Fibroblast of lung (primary cell): ENCODE measurements at regions not wholly inside any gene's neighbourhood (a gene's known extent, or its start where the extent isn't known, plus 50 kb on each side); places are given as distances from the start of the nearest gene placed in this dataset.

Experiments used
- DNase-seq, 2 donors: peaks; one replicate each; pipeline versions ENCODE4 v3.0.0 to v3.0.0-alpha.2; 2010; ENCODE audit warnings: low read depth in 2 of 2
- H2AFZ ChIP-seq: 2 replicates; pipeline ENCODE4 v1.5.1; 2012; ENCODE audit warnings: low read length, control low read depth, inconsistent platforms
- H3K27ac ChIP-seq: 2 replicates; pipeline ENCODE4 v1.5.1; 2011; ENCODE audit warnings: low read length, control low read depth; ENCODE audit not compliant: insufficient read depth
- H3K27me3 ChIP-seq: 2 replicates; pipeline ENCODE4 v1.5.1; 2011; ENCODE audit warnings: mild to moderate bottlenecking, low read length; ENCODE audit not compliant: control insufficient read depth, insufficient read depth
- H3K36me3 ChIP-seq: 2 replicates; pipeline ENCODE4 v1.5.1; 2011; ENCODE audit warnings: low read length; ENCODE audit not compliant: control insufficient read depth, insufficient read depth
- H3K4me1 ChIP-seq: 2 replicates; pipeline ENCODE4 v1.5.1; 2011; ENCODE audit warnings: low read length; ENCODE audit not compliant: control insufficient read depth, insufficient read depth; ENCODE audit errors: extremely low read depth
- H3K4me2 ChIP-seq: 2 replicates; pipeline ENCODE4 v1.5.1; 2011; ENCODE audit warnings: low read length, control low read depth; ENCODE audit not compliant: insufficient read depth; ENCODE audit errors: extremely low read depth
- H3K4me3 ChIP-seq, 4 experiments: fragments of 200-600 bp in 1 of 4; sonication (generic) in 1 of 4; replicated peaks in 1 of 4; 2 replicates each; pipeline ENCODE4 v1.5.1; 2011 to 2016; ENCODE audit warnings: low read length in 4 of 4, low read depth in 3 of 4, mild to moderate bottlenecking in 3 of 4, control low read depth in 2 of 4, inconsistent platforms in 1 of 4, mixed read lengths in 1 of 4; ENCODE audit not compliant: insufficient read depth in 1 of 4; ENCODE audit errors: control extremely low read depth in 1 of 4
- H3K79me2 ChIP-seq: 2 replicates; pipeline ENCODE4 v1.5.1; 2012; ENCODE audit warnings: mild to moderate bottlenecking, low read length, inconsistent platforms; ENCODE audit not compliant: control insufficient read depth, insufficient read depth
- H3K9ac ChIP-seq: 2 replicates; pipeline ENCODE4 v1.5.1; 2011; ENCODE audit warnings: mild to moderate bottlenecking, low read length, control low read depth; ENCODE audit not compliant: insufficient read depth
- H3K9me3 ChIP-seq: 2 replicates; pipeline ENCODE4 v1.5.1; 2012; ENCODE audit warnings: low read depth, low read length; ENCODE audit not compliant: control insufficient read depth, insufficient read depth
- H4K20me1 ChIP-seq: 2 replicates; pipeline ENCODE4 v1.5.1; 2011; ENCODE audit warnings: low read length; ENCODE audit not compliant: control insufficient read depth, insufficient read depth; ENCODE audit errors: extremely low read depth
- EZH2 ChIP-seq: IDR thresholded peaks from 2 replicates; pipeline ENCODE4 v1.5.1; 2012; ENCODE audit warnings: low read length, control low read depth, mild to moderate bottlenecking; ENCODE audit errors: missing control alignments
- TF ChIP-seq, protein P1 (sequence below), 2 donors: IDR thresholded peaks in 1 of 2; conservative IDR thresholded peaks in 1 of 2; 1 replicate in 1 of 2; 2 replicates in 1 of 2; pipeline ENCODE4 v1.5.1; 2011 to 2012; ENCODE audit warnings: low read length in 2 of 2, control low read depth in 1 of 2, inconsistent platforms in 1 of 2, low read depth in 1 of 2, mild to moderate bottlenecking in 1 of 2

DNA sequence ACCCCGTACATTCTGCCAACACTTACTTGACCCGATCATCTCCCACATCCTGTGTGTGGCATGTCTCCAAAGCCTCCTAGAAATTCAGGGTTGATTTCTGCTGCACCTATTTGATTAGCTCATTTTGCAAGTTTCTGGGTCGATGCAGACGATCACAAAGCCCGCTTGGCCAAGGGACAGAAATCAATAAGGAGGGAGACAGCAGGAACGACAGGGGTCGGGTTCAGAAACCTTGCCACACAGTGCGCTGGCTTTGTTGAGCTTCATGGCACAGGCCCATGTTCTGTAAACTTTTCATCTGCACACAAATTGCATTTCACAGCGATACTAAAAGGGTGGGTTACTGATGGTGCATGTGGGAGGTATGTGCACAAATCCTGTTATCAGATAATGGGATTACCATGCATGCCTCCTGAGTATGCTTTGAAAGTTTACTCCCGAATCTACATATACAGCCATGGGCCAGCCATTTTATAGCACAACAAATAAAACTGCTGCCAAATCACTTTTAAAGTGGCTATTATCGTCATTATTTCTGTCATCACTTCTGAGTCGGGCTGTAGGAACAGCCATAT, 95.9 kb upstream of the ATP11B start:
- H2AFZ ChIP-seq, result no peak overlapping the region
- no peak overlapping the region for H3K4me3 ChIP-seq
- H3K4me1 ChIP-seq, result no peaks in the 10 kb centered on the region
- DNase-seq, result no peak
- no peaks in the 10 kb centered on the region for H3K9me3 ChIP-seq
- no peak overlapping the region for H3K27ac ChIP-seq
- no peaks in the 10 kb centered on the region for H4K20me1 ChIP-seq
- no peak overlapping the region for H3K4me2 ChIP-seq
- H3K79me2 ChIP-seq, result no peaks in the 10 kb centered on the region
- TF ChIP-seq, protein P1, sequence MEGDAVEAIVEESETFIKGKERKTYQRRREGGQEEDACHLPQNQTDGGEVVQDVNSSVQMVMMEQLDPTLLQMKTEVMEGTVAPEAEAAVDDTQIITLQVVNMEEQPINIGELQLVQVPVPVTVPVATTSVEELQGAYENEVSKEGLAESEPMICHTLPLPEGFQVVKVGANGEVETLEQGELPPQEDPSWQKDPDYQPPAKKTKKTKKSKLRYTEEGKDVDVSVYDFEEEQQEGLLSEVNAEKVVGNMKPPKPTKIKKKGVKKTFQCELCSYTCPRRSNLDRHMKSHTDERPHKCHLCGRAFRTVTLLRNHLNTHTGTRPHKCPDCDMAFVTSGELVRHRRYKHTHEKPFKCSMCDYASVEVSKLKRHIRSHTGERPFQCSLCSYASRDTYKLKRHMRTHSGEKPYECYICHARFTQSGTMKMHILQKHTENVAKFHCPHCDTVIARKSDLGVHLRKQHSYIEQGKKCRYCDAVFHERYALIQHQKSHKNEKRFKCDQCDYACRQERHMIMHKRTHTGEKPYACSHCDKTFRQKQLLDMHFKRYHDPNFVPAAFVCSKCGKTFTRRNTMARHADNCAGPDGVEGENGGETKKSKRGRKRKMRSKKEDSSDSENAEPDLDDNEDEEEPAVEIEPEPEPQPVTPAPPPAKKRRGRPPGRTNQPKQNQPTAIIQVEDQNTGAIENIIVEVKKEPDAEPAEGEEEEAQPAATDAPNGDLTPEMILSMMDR (conservative IDR thresholded peaks at IDR 0.05 in 1 of 2, IDR thresholded peaks at IDR 0.05 in 1 of 2; ENCODE audit: low read depth in 1 of 2, low read length in 2 of 2), result no peak
- TF ChIP-seq EZH2, result no peak
- no peaks in the 10 kb centered on the region for H3K36me3 ChIP-seq
- no peaks in the 10 kb centered on the region for H3K27me3 ChIP-seq
- no peak overlapping the region for H3K9ac ChIP-seq

DNA sequence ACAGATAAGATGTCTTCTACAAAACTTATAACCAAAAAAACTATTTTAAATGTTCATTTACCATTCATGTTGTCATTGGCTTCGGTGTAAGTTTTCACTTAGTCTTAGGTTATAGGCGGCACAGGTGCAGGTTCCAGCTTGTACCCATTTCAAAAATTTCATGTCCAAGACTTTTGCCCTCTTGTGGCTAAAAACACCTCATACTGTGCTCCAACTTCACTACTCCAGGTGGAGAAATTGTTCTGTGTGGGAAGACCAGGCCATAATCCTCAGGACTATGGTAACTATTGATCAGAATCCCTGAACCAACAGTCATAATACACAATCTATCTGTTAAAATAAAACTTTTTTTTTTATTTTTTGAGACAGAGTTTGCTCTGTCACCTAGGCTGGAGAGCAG, 95.2 kb upstream of the ATP11B start:
- TF ChIP-seq, protein P1 (conservative IDR thresholded peaks at IDR 0.05 in 1 of 2, IDR thresholded peaks at IDR 0.05 in 1 of 2; ENCODE audit: low read depth in 1 of 2, low read length in 2 of 2), result no peak
- TF ChIP-seq EZH2, result no peak

DNA sequence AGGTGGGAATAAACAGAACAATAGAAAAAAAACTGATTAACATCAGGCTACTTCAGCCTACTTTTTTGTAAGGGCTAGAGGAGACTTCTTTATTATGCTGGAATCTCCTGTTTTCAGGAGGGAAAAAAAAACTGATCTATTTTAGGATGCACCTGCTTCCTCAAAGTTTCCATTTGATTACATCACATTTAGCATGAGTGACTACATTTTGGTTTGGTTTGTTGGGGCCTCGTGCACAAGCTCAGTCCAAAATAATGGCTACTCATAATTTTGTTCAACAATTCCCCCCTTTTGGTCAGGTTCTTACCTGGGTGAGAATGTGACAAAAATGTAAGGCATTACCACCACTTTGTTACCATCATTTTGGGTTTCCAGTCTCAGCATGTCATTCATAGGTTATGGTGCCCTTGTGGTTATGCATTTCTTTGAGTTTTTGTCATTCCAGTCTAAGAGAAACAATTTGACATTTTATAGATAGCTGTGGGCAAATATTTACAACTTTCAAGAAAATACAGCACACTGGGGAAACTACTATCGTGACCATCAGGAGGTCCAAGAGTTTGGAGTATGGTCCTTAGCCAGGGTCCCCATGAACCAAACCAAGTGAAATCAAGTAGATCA, 93.6 kb upstream of the ATP11B start:
- no peaks in the 10 kb centered on the region for H3K4me1 ChIP-seq
- H3K9me3 ChIP-seq, result no peaks in the 10 kb centered on the region
- no peak overlapping the region for H3K4me2 ChIP-seq
- H3K27me3 ChIP-seq, result no peaks in the 10 kb centered on the region
- H3K79me2 ChIP-seq, result no peaks in the 10 kb centered on the region
- no peak overlapping the region for H3K4me3 ChIP-seq
- TF ChIP-seq, protein P1 (conservative IDR thresholded peaks at IDR 0.05 in 1 of 2, IDR thresholded peaks at IDR 0.05 in 1 of 2; ENCODE audit: low read depth in 1 of 2, low read length in 2 of 2), result no peak
- no peak for TF ChIP-seq EZH2
- no peaks in the 10 kb centered on the region for H4K20me1 ChIP-seq
- no peak overlapping the region for H3K27ac ChIP-seq
- no peaks in the 10 kb centered on the region for H3K36me3 ChIP-seq
- H3K9ac ChIP-seq, result no peak overlapping the region
- no peak overlapping the region for H2AFZ ChIP-seq
- DNase-seq, result no peak

More for the DNA sequence above, 95.2 kb upstream of the ATP11B start:
- H3K4me2 ChIP-seq, result no peak overlapping the region
- no peak overlapping the region for H3K4me3 ChIP-seq
- H4K20me1 ChIP-seq, result no peaks in the 10 kb centered on the region
- H3K36me3 ChIP-seq, result no peaks in the 10 kb centered on the region
- no peaks in the 10 kb centered on the region for H3K9me3 ChIP-seq
- DNase-seq, result no peak
- H3K27ac ChIP-seq, result no peak overlapping the region
- H3K9ac ChIP-seq, result no peak overlapping the region
- H3K79me2 ChIP-seq, result no peaks in the 10 kb centered on the region
- no peaks in the 10 kb centered on the region for H3K27me3 ChIP-seq
- H3K4me1 ChIP-seq, result no peaks in the 10 kb centered on the region
- no peak overlapping the region for H2AFZ ChIP-seq
